IgD-negative memory B cell (primary cell): ENCODE measurements at regions not wholly inside any gene's neighbourhood (a gene's known extent, or its start where the extent isn't known, plus 50 kb on each side); places are given as distances from the start of the nearest gene placed in this dataset.
"Not testable (repeated sequence)": the region's sequence is repeated elsewhere in the genome, so short reads cannot be mapped to it uniquely, and the experiment has no call there.

Source experiments
- H3K27ac Mint-ChIP-seq, 3 donors: one replicate each; pipeline ENCODE4 v1.8.0; 2020 to 2022; ENCODE audit warnings: mild to moderate bottlenecking in 3 of 3, mixed read lengths in 3 of 3, moderate library complexity in 1 of 3
- H3K27me3 Mint-ChIP-seq: one replicate; pipeline ENCODE4 v1.8.0; 2021; ENCODE audit warnings: mixed read lengths
- H3K36me3 Mint-ChIP-seq: one replicate; pipeline ENCODE4 v1.8.0; 2020; ENCODE audit warnings: mild to moderate bottlenecking, mixed read lengths
- H3K4me1 Mint-ChIP-seq, 3 donors: one replicate each; pipeline ENCODE4 v1.8.0; 2020 to 2022; ENCODE audit warnings: mixed read lengths in 3 of 3, mild to moderate bottlenecking in 1 of 3
- H3K4me3 Mint-ChIP-seq, 4 donors: one replicate each; pipeline ENCODE4 v1.8.0; 2020 to 2022; ENCODE audit warnings: mild to moderate bottlenecking in 4 of 4, mixed read lengths in 4 of 4, moderate library complexity in 3 of 4
- H3K9me3 Mint-ChIP-seq, 3 donors: one replicate each; pipeline ENCODE4 v1.8.0; 2020 to 2021; ENCODE audit warnings: mixed read lengths in 3 of 3, mild to moderate bottlenecking in 1 of 3

DNA sequence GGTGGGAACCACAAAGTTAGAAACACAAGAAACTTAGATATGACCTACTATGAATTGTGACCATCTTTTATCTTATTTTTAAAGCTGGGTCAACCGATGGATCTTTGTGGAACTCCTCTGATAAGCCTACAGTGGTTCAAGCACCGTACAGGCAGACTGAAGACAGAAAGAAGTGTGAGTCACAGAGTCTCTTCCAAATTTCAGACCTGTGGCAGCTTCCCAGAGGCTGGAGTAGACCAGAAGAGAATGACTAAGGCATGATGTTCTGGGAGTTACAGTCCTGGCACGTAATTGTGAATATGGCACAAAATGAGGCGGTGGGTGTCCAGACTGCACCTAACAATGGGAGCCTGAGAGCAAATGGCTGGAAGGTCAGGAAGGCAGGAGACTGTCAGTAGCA lies 70.0 kb downstream of the LMO4 start:
- Mint-ChIP-seq H3K4me3 (no peak overlapping the region), H3K36me3 (peaks cover 4% of the 10 kb centered on the region), H3K4me1 (peaks cover 20 to 42% (median 30%) of the 10 kb centered on the region in 3 donors), H3K9me3 (no peaks in the 10 kb centered on the region), H3K27ac (no peak overlapping the region), H3K27me3 (no peaks in the 10 kb centered on the region)

DNA sequence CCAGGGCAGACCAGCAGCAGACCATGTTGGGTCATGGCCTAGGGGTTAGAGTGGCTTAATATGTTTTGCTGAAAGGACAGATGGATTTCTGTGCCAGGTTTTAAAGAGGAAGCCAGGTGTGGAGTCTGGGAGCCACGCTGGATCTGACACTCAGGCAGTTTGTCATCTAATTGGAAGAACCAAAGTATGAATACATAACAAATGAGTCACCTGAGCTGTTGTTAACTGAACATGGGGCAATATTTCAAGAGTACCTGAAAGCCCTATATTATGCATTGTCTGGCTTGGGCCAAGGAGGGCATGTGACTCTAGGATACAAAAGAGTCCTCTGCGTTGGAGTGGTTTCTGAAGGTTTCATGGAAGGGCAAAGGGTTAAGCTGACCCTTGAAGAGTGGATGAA lies 70.6 kb downstream of the LMO4 start:
- no peaks in the 10 kb centered on the region for H3K9me3 Mint-ChIP-seq
- H3K4me1 Mint-ChIP-seq = peaks cover 14 to 35% (median 24%) of the 10 kb centered on the region in 3 donors
- no peak overlapping the region for H3K27ac Mint-ChIP-seq
- H3K36me3 Mint-ChIP-seq = peaks cover 4% of the 10 kb centered on the region
- no peaks in the 10 kb centered on the region for H3K27me3 Mint-ChIP-seq
- no peak overlapping the region for H3K4me3 Mint-ChIP-seq

DNA sequence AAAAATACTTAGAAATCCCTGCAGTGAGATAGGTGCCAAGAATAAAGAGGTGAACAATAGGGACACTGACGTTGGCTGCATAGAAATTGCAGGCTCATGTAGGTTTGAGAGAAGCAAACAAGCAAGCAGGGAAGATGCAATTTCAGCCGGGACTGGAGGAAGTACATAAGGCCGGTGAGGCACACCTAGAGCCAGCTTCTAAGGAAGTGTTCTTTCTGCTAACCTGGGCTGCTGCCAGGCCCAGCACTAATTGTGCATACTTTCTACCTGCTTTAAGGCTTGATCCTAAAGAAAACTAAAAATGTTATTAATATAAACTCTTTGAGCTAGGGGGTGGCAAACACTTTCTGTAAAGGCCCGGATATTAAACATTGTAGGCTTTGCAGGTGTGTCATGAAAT lies 71.0 kb downstream of the LMO4 start:
- Mint-ChIP-seq H3K4me1 (peaks cover 12 to 32% (median 24%) of the 10 kb centered on the region in 3 donors), H3K36me3 (peaks cover 4% of the 10 kb centered on the region), H3K27me3 (no peaks in the 10 kb centered on the region), H3K27ac (no peak overlapping the region), H3K4me3 (no peak overlapping the region), H3K9me3 (no peaks in the 10 kb centered on the region)

GRCh38 chr1:87400813-87401212 lies 72.1 kb downstream of the LMO4 start:
- H3K27me3 Mint-ChIP-seq = no peaks in the 10 kb centered on the region
- peaks cover 2 to 4% (median 4%) of the 10 kb centered on the region in 3 donors for H3K9me3 Mint-ChIP-seq
- peaks cover 12 to 32% (median 24%) of the 10 kb centered on the region in 3 donors for H3K4me1 Mint-ChIP-seq
- H3K27ac Mint-ChIP-seq = no peak overlapping the region
- peaks cover 6% of the 10 kb centered on the region for H3K36me3 Mint-ChIP-seq
- H3K4me3 Mint-ChIP-seq = no peak overlapping the region

GRCh38 chr1:87402241-87403002 lies 73.7 kb downstream of the LMO4 start:
- no peaks in the 10 kb centered on the region for H3K27me3 Mint-ChIP-seq
- H3K4me1 Mint-ChIP-seq = peaks cover 12 to 25% (median 21%) of the 10 kb centered on the region in 3 donors
- H3K36me3 Mint-ChIP-seq = peaks cover 5% of the 10 kb centered on the region
- H3K27ac Mint-ChIP-seq = no peak overlapping the region
- H3K4me3 Mint-ChIP-seq = no peak overlapping the region
- peaks cover 2 to 8% (median 4%) of the 10 kb centered on the region in 3 donors for H3K9me3 Mint-ChIP-seq

GRCh38 chr1:87403061-87403820 lies 74.6 kb downstream of the LMO4 start:
- no peak overlapping the region for H3K4me3 Mint-ChIP-seq
- H3K4me1 Mint-ChIP-seq = peaks cover 12 to 25% (median 21%) of the 10 kb centered on the region in 3 donors
- H3K27me3 Mint-ChIP-seq = no peaks in the 10 kb centered on the region
- peaks cover 2 to 8% (median 4%) of the 10 kb centered on the region in 3 donors for H3K9me3 Mint-ChIP-seq
- no peak overlapping the region for H3K27ac Mint-ChIP-seq
- peaks cover 5% of the 10 kb centered on the region for H3K36me3 Mint-ChIP-seq

GRCh38 chr1:87404296-87404695 lies 75.6 kb downstream of the LMO4 start:
- no peaks in the 10 kb centered on the region for H3K27me3 Mint-ChIP-seq
- H3K36me3 Mint-ChIP-seq = peaks cover 5% of the 10 kb centered on the region
- H3K27ac Mint-ChIP-seq = no peak overlapping the region
- peaks cover 12 to 20% (median 20%) of the 10 kb centered on the region in 3 donors for H3K4me1 Mint-ChIP-seq
- peaks cover 2 to 8% (median 4%) of the 10 kb centered on the region in 3 donors for H3K9me3 Mint-ChIP-seq
- H3K4me3 Mint-ChIP-seq = no peak overlapping the region

DNA sequence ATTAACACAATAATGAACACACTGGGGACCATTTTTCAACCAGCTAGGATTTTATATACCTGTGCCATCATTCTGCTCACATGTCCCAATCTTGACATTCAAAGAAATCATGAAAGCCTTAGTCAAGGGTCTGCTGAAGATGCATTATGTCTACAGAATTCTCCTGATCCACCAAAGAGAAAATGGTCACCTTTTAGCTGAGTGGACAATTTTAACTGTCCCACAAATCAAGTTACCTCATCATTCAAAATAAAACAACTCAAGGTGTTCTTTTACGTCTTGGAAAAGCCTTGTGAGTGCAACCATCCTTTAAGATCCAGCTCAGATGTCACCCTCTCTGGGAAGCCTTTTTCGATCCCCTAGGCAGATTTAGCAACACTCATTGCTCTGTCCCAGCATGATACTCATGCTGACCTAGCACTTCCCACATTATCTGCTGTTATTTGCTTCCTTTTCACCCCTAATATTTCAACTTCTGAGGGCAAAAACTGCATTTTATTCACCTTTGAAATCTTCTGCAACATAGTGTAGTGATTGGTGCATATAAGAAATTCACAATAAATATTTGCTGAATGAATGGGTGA lies 80.1 kb downstream of the LMO4 start:
- H3K9me3 Mint-ChIP-seq = peaks cover 2 to 8% (median 4%) of the 10 kb centered on the region in 3 donors
- H3K27me3 Mint-ChIP-seq = no peaks in the 10 kb centered on the region
- peaks cover 0 to 5% (median 0%) of the 10 kb centered on the region in 3 donors for H3K4me1 Mint-ChIP-seq
- H3K4me3 Mint-ChIP-seq = peak overlapping the region in 1 of 4 donors; percentile 28
- peaks cover 5% of the 10 kb centered on the region for H3K36me3 Mint-ChIP-seq
- H3K27ac Mint-ChIP-seq = no peak overlapping the region

DNA sequence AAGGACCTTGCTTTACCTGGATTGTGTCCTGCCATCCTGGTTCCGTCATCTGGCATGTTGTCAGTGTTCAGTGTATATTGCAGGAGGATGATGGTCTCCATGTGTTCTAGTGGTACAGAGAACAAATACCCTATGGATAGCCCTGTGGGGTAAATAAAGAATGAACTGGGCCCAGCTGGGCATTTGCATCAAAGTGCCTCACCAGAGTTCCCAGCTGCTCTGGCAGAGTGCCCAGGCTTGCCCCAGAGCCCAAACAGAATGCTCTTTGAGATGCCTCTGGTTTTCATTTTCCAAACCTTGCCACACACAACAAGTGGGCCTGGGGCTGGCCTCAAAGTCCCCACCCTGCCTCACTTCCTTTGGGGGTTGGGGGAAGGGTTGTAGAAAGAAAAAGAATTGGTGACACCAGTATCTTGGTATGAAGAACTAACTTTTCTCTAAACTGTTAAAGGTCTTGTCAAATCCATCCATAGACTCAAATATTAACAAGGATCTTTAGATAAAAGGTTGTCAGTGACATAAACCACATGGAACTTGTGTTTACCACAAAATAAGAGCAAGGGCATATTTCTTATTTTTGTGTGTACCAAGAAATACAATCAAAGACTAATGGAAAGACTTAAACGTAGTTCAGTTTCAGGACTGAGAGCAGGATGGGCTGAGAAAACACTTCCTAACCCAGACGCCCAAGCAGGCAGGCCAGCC lies 82.2 kb downstream of the LMO4 start:
- Mint-ChIP-seq H3K4me1 (peaks cover 0 to 5% (median 2%) of the 10 kb centered on the region in 3 donors), H3K27me3 (no peaks in the 10 kb centered on the region), H3K9me3 (peaks cover 0 to 6% (median 0%) of the 10 kb centered on the region in 3 donors), H3K4me3 (no peak overlapping the region), H3K36me3 (peaks cover 3% of the 10 kb centered on the region), H3K27ac (no peak overlapping the region)

GRCh38 chr1:87413846-87414245 lies 85.2 kb downstream of the LMO4 start:
- H3K36me3 Mint-ChIP-seq, H3K9me3 Mint-ChIP-seq, H3K4me3 Mint-ChIP-seq, H3K27me3 Mint-ChIP-seq, H3K4me1 Mint-ChIP-seq, H3K27ac Mint-ChIP-seq: not testable (repeated sequence)

- H3K9me3 Mint-ChIP-seq = peaks cover 2 to 8% (median 2%) of the 10 kb centered on the region in 3 donors
- H3K4me3 Mint-ChIP-seq = no peak overlapping the region
- no peak overlapping the region for H3K27ac Mint-ChIP-seq
- no peaks in the 10 kb centered on the region for H3K27me3 Mint-ChIP-seq
- H3K4me1 Mint-ChIP-seq = peaks cover 0 to 2% (median 0%) of the 10 kb centered on the region in 3 donors
- H3K36me3 Mint-ChIP-seq = peaks cover 5% of the 10 kb centered on the region
Observed at GRCh38 chr1:87418048-87418447, 89.4 kb downstream of the LMO4 start.

GRCh38 chr1:87421809-87422208 lies 93.1 kb downstream of the LMO4 start:
- H3K4me3 Mint-ChIP-seq = no peak overlapping the region

DNA sequence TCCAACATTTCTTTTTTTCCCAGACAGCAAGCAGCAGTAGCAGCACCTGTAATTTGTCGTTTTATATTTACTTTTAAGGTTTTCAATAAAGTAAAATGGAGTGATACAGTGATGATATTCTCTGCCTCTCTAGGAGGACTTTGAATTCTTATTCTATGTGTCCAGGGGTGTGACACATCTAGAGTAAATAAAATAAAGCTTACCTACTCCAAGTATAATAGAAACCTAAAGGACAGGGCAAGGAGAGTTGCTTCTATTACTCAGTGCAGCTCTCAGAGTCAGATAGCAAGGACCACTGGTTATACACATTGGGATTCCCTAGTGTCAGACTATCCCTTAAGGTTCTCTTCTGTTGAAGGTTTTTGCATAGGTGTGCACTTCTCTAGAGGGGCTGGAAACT lies 95.9 kb downstream of the LMO4 start:
- peaks cover 0 to 8% (median 2%) of the 10 kb centered on the region in 3 donors for H3K9me3 Mint-ChIP-seq
- H3K36me3 Mint-ChIP-seq = no peaks in the 10 kb centered on the region
- no peak overlapping the region for H3K27ac Mint-ChIP-seq
- no peaks in the 10 kb centered on the region for H3K27me3 Mint-ChIP-seq
- no peak overlapping the region for H3K4me3 Mint-ChIP-seq
- no peaks in the 10 kb centered on the region for H3K4me1 Mint-ChIP-seq

More at GRCh38 chr1:87421809-87422208, 93.1 kb downstream of the LMO4 start:
- H3K27me3 Mint-ChIP-seq = no peaks in the 10 kb centered on the region
- peaks cover 3% of the 10 kb centered on the region for H3K36me3 Mint-ChIP-seq
- H3K27ac Mint-ChIP-seq = no peak overlapping the region
- peaks cover 0 to 8% (median 2%) of the 10 kb centered on the region in 3 donors for H3K9me3 Mint-ChIP-seq
- H3K4me1 Mint-ChIP-seq = no peaks in the 10 kb centered on the region

DNA sequence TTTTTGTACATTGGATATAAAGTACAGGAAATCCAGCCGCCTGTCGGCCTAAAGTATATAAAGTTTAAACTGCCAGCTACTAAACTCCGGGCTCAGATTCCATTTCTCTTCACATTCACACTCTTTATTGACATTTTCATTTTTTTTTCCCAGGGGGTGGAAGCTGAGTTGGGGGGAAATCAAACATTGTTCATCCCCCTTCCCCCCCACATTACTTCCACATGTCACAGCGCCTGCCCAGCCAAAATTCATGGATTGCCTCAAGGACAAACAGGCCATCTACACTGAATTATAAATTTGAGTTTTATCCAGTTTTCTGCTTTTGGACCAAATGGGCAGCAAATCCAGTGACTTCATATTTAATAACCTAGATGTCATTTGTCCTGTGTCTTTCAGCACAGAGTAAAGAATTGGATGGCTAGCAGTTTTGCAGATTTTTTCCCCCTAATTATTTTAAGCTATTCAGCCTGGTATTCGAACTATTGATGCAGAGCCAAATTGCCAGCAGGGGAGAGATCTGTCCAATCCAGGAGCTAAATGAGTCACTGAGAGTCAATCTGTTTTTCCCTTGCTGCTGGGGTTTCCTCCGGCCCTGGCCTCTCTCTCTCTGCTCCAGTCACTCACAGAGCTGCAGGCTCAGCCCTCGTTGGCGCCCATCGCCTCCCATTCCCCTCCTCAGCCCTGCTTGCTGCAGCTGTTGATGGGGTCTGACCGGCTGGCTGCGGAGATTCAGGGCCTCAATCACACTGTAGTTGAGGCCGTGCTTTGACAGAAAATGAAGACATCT lies 98.0 kb downstream of the LMO4 start:
- Mint-ChIP-seq H3K9me3 (peaks cover 0 to 5% (median 4%) of the 10 kb centered on the region in 3 donors), H3K27ac (no peak overlapping the region), H3K27me3 (peaks cover 3% of the 10 kb centered on the region), H3K4me1 (no peaks in the 10 kb centered on the region), H3K4me3 (no peak overlapping the region), H3K36me3 (no peaks in the 10 kb centered on the region)
